Keratinocyte (primary cell): ENCODE measurements at regions not wholly inside any gene's neighbourhood (a gene's known extent, or its start where the extent isn't known, plus 50 kb on each side); places are given as distances from the start of the nearest gene placed in this dataset.

Experiments used
- DNase-seq: peaks from one replicate; pipeline ENCODE4 v3.0.0-alpha.2; 2011; ENCODE audit warnings: low read depth, missing footprints, low spot score
- FAIRE-seq: peaks from 2 replicates; lab custom pipeline; 2011; peaks lifted over from hg19 to GRCh38; lab: Jason Lieb, UNC
- H2AFZ ChIP-seq: 2 replicates; pipeline ENCODE4 v1.6.0; 2012; ENCODE audit warnings: low read length, control low read depth, inconsistent platforms; ENCODE audit not compliant: control insufficient read depth
- H3K27ac ChIP-seq: 2 replicates; pipeline ENCODE4 v1.5.1; 2011; ENCODE audit warnings: low read length; ENCODE audit not compliant: control insufficient read depth, insufficient read depth
- H3K27me3 ChIP-seq: 3 replicates; pipeline ENCODE4 v1.6.0; 2011; ENCODE audit warnings: low read length; ENCODE audit not compliant: control insufficient read depth, insufficient read depth; ENCODE audit errors: extremely low read depth
- H3K36me3 ChIP-seq, 2 experiments: 2 replicates in 1 of 2; 3 replicates in 1 of 2; pipeline ENCODE4 v1.5.1; 2011; ENCODE audit warnings: low read length in 2 of 2, mild to moderate bottlenecking in 1 of 2; ENCODE audit not compliant: control insufficient read depth in 2 of 2, insufficient read depth in 2 of 2; ENCODE audit errors: extremely low read depth in 1 of 2
- H3K4me1 ChIP-seq: 3 replicates; pipeline ENCODE4 v1.5.1; 2011; ENCODE audit warnings: low read length; ENCODE audit not compliant: control insufficient read depth, insufficient read depth; ENCODE audit errors: extremely low read depth
- H3K4me2 ChIP-seq: 3 replicates; pipeline ENCODE4 v1.6.0; 2011; ENCODE audit warnings: low read depth, low read length; ENCODE audit not compliant: control insufficient read depth, insufficient read depth; ENCODE audit errors: extremely low read depth
- H3K4me3 ChIP-seq, 3 experiments: fragments of 200-600 bp in 1 of 3; sonication (generic) in 1 of 3; 2 replicates in 2 of 3; 3 replicates in 1 of 3; pipeline ENCODE4 v1.5.1; 2011 to 2016; ENCODE audit warnings: low read length in 3 of 3, mild to moderate bottlenecking in 3 of 3, control low read depth in 2 of 3, inconsistent platforms in 1 of 3, low read depth in 1 of 3, mixed read lengths in 1 of 3, mixed run types in 1 of 3, moderate library complexity in 1 of 3; ENCODE audit not compliant: control insufficient read depth in 2 of 3, insufficient read depth in 2 of 3; ENCODE audit errors: extremely low read depth in 1 of 3
- H3K79me2 ChIP-seq: 2 replicates; pipeline ENCODE4 v1.6.0; 2012; ENCODE audit warnings: low read length; ENCODE audit not compliant: control insufficient read depth, insufficient read depth
- H3K9ac ChIP-seq: 3 replicates; pipeline ENCODE4 v1.6.0; 2011; ENCODE audit warnings: low read length; ENCODE audit not compliant: control insufficient read depth, insufficient read depth; ENCODE audit errors: extremely low read depth
- H3K9me1 ChIP-seq: 3 replicates; pipeline ENCODE4 v1.6.0; 2011; ENCODE audit warnings: low read length; ENCODE audit not compliant: control insufficient read depth, insufficient read depth; ENCODE audit errors: extremely low read depth
- H3K9me3 ChIP-seq: 2 replicates; pipeline ENCODE4 v1.5.1; 2012; ENCODE audit warnings: low read depth, low read length; ENCODE audit not compliant: control insufficient read depth
- H4K20me1 ChIP-seq: 3 replicates; pipeline ENCODE4 v1.6.0; 2011; ENCODE audit warnings: low read length; ENCODE audit not compliant: control insufficient read depth, insufficient read depth; ENCODE audit errors: extremely low read depth
- EZH2 ChIP-seq: IDR thresholded peaks from one replicate; pipeline ENCODE4 v1.6.1; 2012; ENCODE audit warnings: inconsistent platforms, mild to moderate bottlenecking, low read length, moderate library complexity
- dilution Hi-C: fragments of 300-500 bp; cut with MboI; formaldehyde crosslinking; loops from one replicate; pipeline ENCODE4 v1.7.0; 2020; ENCODE audit warnings: low sequenced_read_pairs; ENCODE audit not compliant: extremely low pct_ligation_motif_present
- TF ChIP-seq, protein P1 (sequence below), 3 experiments: IDR thresholded peaks in 1 of 3; conservative IDR thresholded peaks in 1 of 3; optimal IDR thresholded peaks in 1 of 3; 2 replicates in 2 of 3; 3 replicates in 1 of 3; pipeline versions ENCODE3 to v1.5.1; 2011; ENCODE audit warnings: low read length in 3 of 3, mild to moderate bottlenecking in 3 of 3, moderate library complexity in 2 of 3, control low read depth in 1 of 3, inconsistent platforms in 1 of 3; ENCODE audit not compliant: insufficient read depth in 2 of 3; ENCODE audit errors: extremely low read depth in 1 of 3

GRCh38 chr4:183589461-183590099, 69.4 kb downstream of the RWDD4 start:
- Histone ChIP-seq H3K4me3 (no peak overlapping the region), H3K9me1 (no peaks in the 10 kb centered on the region), H3K27ac (no peak overlapping the region), H3K4me1 (peaks cover 6% of the 10 kb centered on the region), H3K9ac (no peak overlapping the region), H4K20me1 (no peaks in the 10 kb centered on the region), H3K79me2 (no peaks in the 10 kb centered on the region), H3K27me3 (no peaks in the 10 kb centered on the region), H2AFZ (no peak overlapping the region), H3K9me3 (no peaks in the 10 kb centered on the region), H3K4me2 (no peak overlapping the region), H3K36me3 (no peaks in the 10 kb centered on the region)
- DNase-seq (no peak), FAIRE-seq (no peak)
- dilution Hi-C loops, result no loop called here
- TF ChIP-seq, protein P1, sequence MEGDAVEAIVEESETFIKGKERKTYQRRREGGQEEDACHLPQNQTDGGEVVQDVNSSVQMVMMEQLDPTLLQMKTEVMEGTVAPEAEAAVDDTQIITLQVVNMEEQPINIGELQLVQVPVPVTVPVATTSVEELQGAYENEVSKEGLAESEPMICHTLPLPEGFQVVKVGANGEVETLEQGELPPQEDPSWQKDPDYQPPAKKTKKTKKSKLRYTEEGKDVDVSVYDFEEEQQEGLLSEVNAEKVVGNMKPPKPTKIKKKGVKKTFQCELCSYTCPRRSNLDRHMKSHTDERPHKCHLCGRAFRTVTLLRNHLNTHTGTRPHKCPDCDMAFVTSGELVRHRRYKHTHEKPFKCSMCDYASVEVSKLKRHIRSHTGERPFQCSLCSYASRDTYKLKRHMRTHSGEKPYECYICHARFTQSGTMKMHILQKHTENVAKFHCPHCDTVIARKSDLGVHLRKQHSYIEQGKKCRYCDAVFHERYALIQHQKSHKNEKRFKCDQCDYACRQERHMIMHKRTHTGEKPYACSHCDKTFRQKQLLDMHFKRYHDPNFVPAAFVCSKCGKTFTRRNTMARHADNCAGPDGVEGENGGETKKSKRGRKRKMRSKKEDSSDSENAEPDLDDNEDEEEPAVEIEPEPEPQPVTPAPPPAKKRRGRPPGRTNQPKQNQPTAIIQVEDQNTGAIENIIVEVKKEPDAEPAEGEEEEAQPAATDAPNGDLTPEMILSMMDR (optimal IDR thresholded peaks at IDR 0.05 in 1 of 3, IDR thresholded peaks at IDR 0.05 in 1 of 3, conservative IDR thresholded peaks at IDR 0.05 in 1 of 3; ENCODE audit: extremely low read depth in 1 of 3, insufficient read depth in 2 of 3, low read length in 3 of 3), result no peak
- no peak for TF ChIP-seq EZH2
